RKO (cell line): ENCODE measurements at regions not wholly inside any gene's neighbourhood (a gene's known extent, or its start where the extent isn't known, plus 50 kb on each side); places are given as distances from the start of the nearest gene placed in this dataset.
A peak's percentile ranks its signal among the peaks of the same experiment; 100 is the strongest.

Experiments used
- DNase-seq: peaks from one replicate; pipeline ENCODE4 v3.0.0-alpha.2; 2016; ENCODE audit warnings: low spot score

GRCh38 chr2:239467281-239467955 lies 66.6 kb upstream of the HDAC4 start:
- DNase-seq: no peak

- DNase-seq: no peak
These were observed 66.0 kb upstream of the HDAC4 start for GRCh38 chr2:239466755-239467271.

GRCh38 chr2:239466061-239466754 lies 65.4 kb upstream of the HDAC4 start:
- no peak for DNase-seq

GRCh38 chr2:239465017-239466001 lies 64.5 kb upstream of the HDAC4 start:
- peak; percentile 24 for DNase-seq

- no peak for DNase-seq
These were observed 63.6 kb upstream of the HDAC4 start for GRCh38 chr2:239464166-239465016.

GRCh38 chr2:239463541-239464165 lies 62.8 kb upstream of the HDAC4 start:
- no peak for DNase-seq

- no peak for DNase-seq
These were observed 62.1 kb upstream of the HDAC4 start for GRCh38 chr2:239462671-239463506.

- DNase-seq: no peak
These were observed 61.3 kb upstream of the HDAC4 start for GRCh38 chr2:239462191-239462515.

GRCh38 chr2:239461291-239462190 lies 60.7 kb upstream of the HDAC4 start:
- no peak for DNase-seq

GRCh38 chr2:239460780-239461179 lies 60.0 kb upstream of the HDAC4 start:
- DNase-seq: no peak

- no peak for DNase-seq
These were observed 58.8 kb upstream of the HDAC4 start for GRCh38 chr2:239459606-239460005.

GRCh38 chr2:239459056-239459455 lies 58.2 kb upstream of the HDAC4 start:
- no peak for DNase-seq

GRCh38 chr2:239457586-239458445 lies 57.0 kb upstream of the HDAC4 start:
- no peak for DNase-seq

- no peak for DNase-seq
These were observed 56.1 kb upstream of the HDAC4 start for GRCh38 chr2:239456940-239457339.

GRCh38 chr2:239455436-239456203 lies 54.8 kb upstream of the HDAC4 start:
- DNase-seq: no peak

GRCh38 chr2:239454507-239454906 lies 53.7 kb upstream of the HDAC4 start:
- DNase-seq: no peak
